CD4-positive, alpha-beta T cell (primary cell): ENCODE measurements at regions not wholly inside any gene's neighbourhood (a gene's known extent, or its start where the extent isn't known, plus 50 kb on each side); places are given as distances from the start of the nearest gene placed in this dataset.

Source experiments
- ATAC-seq: fragments of 200-7000 bp; cut with Tn5 transposase; one replicate; pipeline ENCODE4 v1.10.0; 2022; ENCODE audit warnings: mild to moderate bottlenecking; ENCODE audit not compliant: poor library complexity
- CTCF ChIA-PET: fragments of 350-600 bp; sonication (Branson Sonifier 250); formaldehyde crosslinking; loops from one replicate; lab custom pipeline; 2021; ENCODE audit warnings: antibody characterized with exemption, inconsistent platforms; lab: Charles Lee
- POLR2A ChIA-PET: fragments of 350-600 bp; sonication (Branson Sonifier 250); formaldehyde crosslinking; loops from one replicate; lab custom pipeline; 2021; ENCODE audit warnings: antibody characterized with exemption, inconsistent platforms; lab: Charles Lee
- DNase-seq, 14 experiments: peaks; one replicate each; pipeline ENCODE4 v3.0.0-alpha.2; 2013 to 2020; ENCODE audit warnings: mixed read lengths in 2 of 14
- H3K27ac ChIP-seq, 2 donors: one replicate each; pipeline versions ENCODE4 v1.5.1 to v1.7.0; 2013; ENCODE audit warnings: low read length in 2 of 2, low read depth in 1 of 2, mild to moderate bottlenecking in 1 of 2
- H3K27me3 ChIP-seq, 2 experiments: 1 replicate in 1 of 2; 2 replicates in 1 of 2; pipeline versions ENCODE4 v1.6.1 to v1.7.0; 2013; ENCODE audit warnings: low read length in 2 of 2, control low read depth in 1 of 2, mild to moderate bottlenecking in 1 of 2, moderate library complexity in 1 of 2; ENCODE audit not compliant: insufficient read depth in 2 of 2, control insufficient read depth in 1 of 2
- H3K36me3 ChIP-seq: one replicate; pipeline ENCODE4 v1.6.1; 2013; ENCODE audit warnings: low read length, control low read depth; ENCODE audit not compliant: insufficient read depth
- H3K4me1 ChIP-seq: one replicate; pipeline ENCODE4 v1.6.1; 2013; ENCODE audit warnings: low read length, control low read depth; ENCODE audit not compliant: insufficient read depth
- H3K4me3 ChIP-seq: one replicate; pipeline ENCODE4 v1.5.1; 2013; ENCODE audit warnings: mild to moderate bottlenecking, low read length, moderate library complexity
- H3K9me3 ChIP-seq, 2 experiments: 1 replicate in 1 of 2; 2 replicates in 1 of 2; pipeline versions ENCODE4 v1.6.1 to v1.7.0; 2013; ENCODE audit warnings: low read length in 2 of 2, mild to moderate bottlenecking in 2 of 2, control low read depth in 1 of 2, moderate library complexity in 1 of 2; ENCODE audit not compliant: control insufficient read depth in 1 of 2, insufficient read depth in 1 of 2
- H3K27ac Mint-ChIP-seq: one replicate; pipeline ENCODE4 v1.8.0; 2020; ENCODE audit warnings: mixed read lengths
- H3K27me3 Mint-ChIP-seq: one replicate; pipeline ENCODE4 v1.8.0; 2021; ENCODE audit warnings: mixed read lengths
- H3K36me3 Mint-ChIP-seq: one replicate; pipeline ENCODE4 v1.8.0; 2021; ENCODE audit warnings: low read depth, mixed read lengths
- H3K4me1 Mint-ChIP-seq: one replicate; pipeline ENCODE4 v1.8.0; 2021; ENCODE audit warnings: low read depth, mixed read lengths
- H3K4me3 Mint-ChIP-seq: one replicate; pipeline ENCODE4 v1.8.0; 2020; ENCODE audit warnings: mild to moderate bottlenecking, mixed read lengths
- H3K9me3 Mint-ChIP-seq: one replicate; pipeline ENCODE4 v1.8.0; 2020; ENCODE audit warnings: mixed read lengths
- CTCF ChIP-seq: fragments of 200-600 bp; IDR thresholded peaks from one replicate; pipeline ENCODE4 v1.8.0; 2022; ENCODE audit warnings: antibody characterized with exemption, mild to moderate bottlenecking
- intact Hi-C, 2 experiments: fragments of 100-400 bp; cut with DNase I in 1 of 2; cut with micrococcal nuclease in 1 of 2; formaldehyde crosslinking; loops; one replicate each; pipeline versions ENCODE4 v1.15.1 to v1.9.0; 2023 to 2025; cut with DNase I, micrococcal nuclease

DNA sequence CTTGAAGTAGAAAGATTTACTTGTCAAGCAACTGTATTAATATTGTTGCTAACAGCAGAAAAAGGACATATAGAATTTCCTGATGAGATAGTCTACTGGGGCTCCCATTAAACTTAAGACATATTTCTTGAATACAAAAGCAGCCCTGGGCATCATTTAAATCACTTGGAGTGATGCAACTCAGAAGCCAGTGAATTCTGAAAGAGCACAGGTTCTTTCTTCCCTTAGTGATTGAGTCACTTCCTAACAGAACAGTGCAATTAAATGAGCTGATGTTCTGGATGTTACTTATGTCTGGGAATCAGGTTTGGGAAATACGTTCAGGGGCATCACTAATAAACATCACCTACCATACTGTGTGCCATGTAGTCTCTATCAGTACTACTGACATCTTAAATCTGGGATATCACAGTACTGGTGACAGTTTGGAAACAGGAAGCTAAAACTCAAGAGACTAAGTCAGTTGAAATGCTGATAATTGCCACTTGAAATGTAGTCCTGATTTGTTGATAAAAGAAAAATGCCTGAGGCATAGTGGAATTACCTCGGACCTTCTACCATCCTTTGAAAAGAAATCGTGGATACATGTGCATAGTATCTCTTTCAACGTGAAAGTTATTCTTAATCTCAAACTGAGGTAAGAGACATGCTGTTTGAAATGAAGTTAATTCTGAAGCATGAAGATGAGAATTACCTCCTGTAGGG, 249.2 kb upstream of the GPRIN3 start:
- Mint-ChIP-seq H3K36me3 (no peaks in the 10 kb centered on the region), H3K27ac (no peak overlapping the region), H3K4me1 (no peaks in the 10 kb centered on the region), H3K27me3 (no peaks in the 10 kb centered on the region), H3K9me3 (no peaks in the 10 kb centered on the region), H3K4me3 (no peak overlapping the region)
- Histone ChIP-seq H3K36me3 (no peaks in the 10 kb centered on the region), H3K27me3 (no peaks in the 10 kb centered on the region), H3K4me3 (no peak overlapping the region), H3K27ac (no peak overlapping the region), H3K4me1 (no peaks in the 10 kb centered on the region), H3K9me3 (no peaks in the 10 kb centered on the region)
- no peak for TF ChIP-seq CTCF
- ATAC-seq (no peak), DNase-seq (no peak)
- intact Hi-C loops: no loop called here
- CTCF ChIA-PET: no interaction called here
- POLR2A ChIA-PET: no interaction called here

GRCh38 chr4:89551191-89551590, 243.6 kb upstream of the GPRIN3 start:
- H3K4me3 ChIP-seq: no peak overlapping the region
- Mint-ChIP-seq H3K36me3 (no peaks in the 10 kb centered on the region), H3K27me3 (peaks cover 8% of the 10 kb centered on the region), H3K4me1 (no peaks in the 10 kb centered on the region), H3K4me3 (no peak overlapping the region), H3K9me3 (peaks cover 5% of the 10 kb centered on the region), H3K27ac (no peak overlapping the region)
- intact Hi-C loops: no loop called here
- no peak overlapping the region for H3K27ac ChIP-seq
- TF ChIP-seq CTCF: no peak
- H3K27me3 ChIP-seq: no peaks in the 10 kb centered on the region
- no peak for DNase-seq
- H3K36me3 ChIP-seq: no peaks in the 10 kb centered on the region
- CTCF ChIA-PET: no interaction called here
- no peaks in the 10 kb centered on the region for H3K4me1 ChIP-seq
- POLR2A ChIA-PET: no interaction called here
- ATAC-seq: no peak
- H3K9me3 ChIP-seq: no peaks in the 10 kb centered on the region

- no peak for ATAC-seq
- no peak overlapping the region for H3K27ac Mint-ChIP-seq
- no peak overlapping the region for H3K4me3 Mint-ChIP-seq
- no peak for TF ChIP-seq CTCF
- peaks cover 5% of the 10 kb centered on the region for H3K9me3 Mint-ChIP-seq
- no peaks in the 10 kb centered on the region for H3K36me3 Mint-ChIP-seq
- POLR2A ChIA-PET: no interaction called here
- DNase-seq: no peak
- H3K27ac ChIP-seq: no peak overlapping the region
- CTCF ChIA-PET: no interaction called here
- H3K4me1 Mint-ChIP-seq: no peaks in the 10 kb centered on the region
- H3K36me3 ChIP-seq: no peaks in the 10 kb centered on the region
- H3K9me3 ChIP-seq: no peaks in the 10 kb centered on the region
- intact Hi-C loops: no loop called here
- peaks cover 8% of the 10 kb centered on the region for H3K27me3 Mint-ChIP-seq
- H3K4me1 ChIP-seq: no peaks in the 10 kb centered on the region
- no peak overlapping the region for H3K4me3 ChIP-seq
- H3K27me3 ChIP-seq: no peaks in the 10 kb centered on the region
These were observed 242.3 kb upstream of the GPRIN3 start for GRCh38 chr4:89549907-89550306.
